ENCODE measurements at regions not wholly inside any gene's neighbourhood (a gene's known extent, or its start where the extent isn't known, plus 50 kb on each side); places are given as distances from the start of the nearest gene placed in this dataset.

DNA sequence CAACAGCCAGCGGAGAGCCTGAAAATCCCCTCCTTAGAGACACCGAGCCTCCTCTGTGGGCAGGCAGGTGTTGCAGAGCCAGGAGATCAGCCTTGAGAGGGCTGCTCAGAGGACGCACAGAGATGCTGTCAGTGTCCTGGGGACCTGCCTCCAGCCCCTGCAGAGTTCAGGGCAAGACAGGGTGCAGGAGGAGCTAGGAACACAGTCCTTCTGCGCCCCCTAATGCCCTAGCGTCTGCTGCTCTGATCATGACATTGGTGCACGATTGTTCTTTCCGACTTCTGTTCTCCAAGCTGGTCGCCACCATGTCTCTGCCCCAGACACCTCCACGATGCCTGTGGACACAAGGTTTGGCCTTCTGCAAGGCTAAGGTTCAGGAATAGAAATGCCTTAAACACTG, 613.7 kb upstream of the MKI67 start:
- DNase-seq (ENCODE audit: low spot score) = no peak

DNA sequence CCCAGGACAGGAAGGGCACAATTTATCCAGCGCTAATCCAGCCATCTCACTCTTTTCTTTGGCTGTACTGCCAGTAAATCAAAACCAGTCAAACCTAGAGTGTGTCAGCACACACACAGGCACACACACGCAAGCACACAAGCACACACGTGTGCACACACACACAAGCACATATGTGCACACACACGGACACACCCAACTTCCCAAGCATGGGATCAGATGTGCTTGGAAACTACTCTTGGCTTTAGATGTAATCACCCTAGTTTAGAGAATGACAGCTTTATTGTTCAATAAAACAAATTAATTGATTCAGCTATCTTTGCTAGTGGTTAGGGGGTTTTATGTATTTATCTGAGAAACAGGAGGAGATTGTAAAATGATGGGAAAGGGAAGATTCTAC, 615.0 kb upstream of the MKI67 start:
- in situ Hi-C loops (cut with MboI; ENCODE audit: low pct_unique_long_range_greater_than_20kb, low sequenced_read_pairs, unreplicated experiment) = no loop called here
- no peak for DNase-seq (ENCODE audit: low spot score)
- TF ChIP-seq, protein P1, sequence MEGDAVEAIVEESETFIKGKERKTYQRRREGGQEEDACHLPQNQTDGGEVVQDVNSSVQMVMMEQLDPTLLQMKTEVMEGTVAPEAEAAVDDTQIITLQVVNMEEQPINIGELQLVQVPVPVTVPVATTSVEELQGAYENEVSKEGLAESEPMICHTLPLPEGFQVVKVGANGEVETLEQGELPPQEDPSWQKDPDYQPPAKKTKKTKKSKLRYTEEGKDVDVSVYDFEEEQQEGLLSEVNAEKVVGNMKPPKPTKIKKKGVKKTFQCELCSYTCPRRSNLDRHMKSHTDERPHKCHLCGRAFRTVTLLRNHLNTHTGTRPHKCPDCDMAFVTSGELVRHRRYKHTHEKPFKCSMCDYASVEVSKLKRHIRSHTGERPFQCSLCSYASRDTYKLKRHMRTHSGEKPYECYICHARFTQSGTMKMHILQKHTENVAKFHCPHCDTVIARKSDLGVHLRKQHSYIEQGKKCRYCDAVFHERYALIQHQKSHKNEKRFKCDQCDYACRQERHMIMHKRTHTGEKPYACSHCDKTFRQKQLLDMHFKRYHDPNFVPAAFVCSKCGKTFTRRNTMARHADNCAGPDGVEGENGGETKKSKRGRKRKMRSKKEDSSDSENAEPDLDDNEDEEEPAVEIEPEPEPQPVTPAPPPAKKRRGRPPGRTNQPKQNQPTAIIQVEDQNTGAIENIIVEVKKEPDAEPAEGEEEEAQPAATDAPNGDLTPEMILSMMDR (IDR thresholded peaks at IDR 0.05; ENCODE audit: extremely low read depth, insufficient read depth, missing control alignments) = no peak

More for the DNA sequence above, 613.7 kb upstream of the MKI67 start:
- TF ChIP-seq, protein P1 (IDR thresholded peaks at IDR 0.05; ENCODE audit: extremely low read depth, insufficient read depth, missing control alignments) = no peak
- in situ Hi-C loops (cut with MboI; ENCODE audit: low pct_unique_long_range_greater_than_20kb, low sequenced_read_pairs, unreplicated experiment) = no loop called here

DNA sequence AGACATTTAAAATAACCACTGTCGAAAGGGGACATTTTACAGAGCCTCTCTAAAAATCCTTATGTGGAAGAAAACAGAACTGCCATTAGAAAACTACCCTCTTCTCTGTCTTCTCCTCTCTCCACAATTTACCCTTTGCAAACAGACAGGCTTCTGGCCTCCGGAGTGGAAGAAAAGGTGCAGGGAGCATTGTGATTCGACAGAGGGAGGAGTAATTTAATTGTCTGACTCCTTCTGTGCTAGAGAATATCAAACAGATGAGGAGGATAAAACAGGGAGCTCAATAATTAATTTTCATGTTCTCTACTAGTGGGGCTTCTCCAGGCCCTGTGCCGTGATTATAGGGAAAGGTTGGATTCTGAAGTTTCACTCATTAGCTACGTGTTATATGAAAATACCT, 615.5 kb upstream of the MKI67 start:
- TF ChIP-seq, protein P1 (IDR thresholded peaks at IDR 0.05; ENCODE audit: extremely low read depth, insufficient read depth, missing control alignments) = no peak
- in situ Hi-C loops (cut with MboI; ENCODE audit: low pct_unique_long_range_greater_than_20kb, low sequenced_read_pairs, unreplicated experiment) = no loop called here
- DNase-seq (ENCODE audit: low spot score) = no peak

DNA sequence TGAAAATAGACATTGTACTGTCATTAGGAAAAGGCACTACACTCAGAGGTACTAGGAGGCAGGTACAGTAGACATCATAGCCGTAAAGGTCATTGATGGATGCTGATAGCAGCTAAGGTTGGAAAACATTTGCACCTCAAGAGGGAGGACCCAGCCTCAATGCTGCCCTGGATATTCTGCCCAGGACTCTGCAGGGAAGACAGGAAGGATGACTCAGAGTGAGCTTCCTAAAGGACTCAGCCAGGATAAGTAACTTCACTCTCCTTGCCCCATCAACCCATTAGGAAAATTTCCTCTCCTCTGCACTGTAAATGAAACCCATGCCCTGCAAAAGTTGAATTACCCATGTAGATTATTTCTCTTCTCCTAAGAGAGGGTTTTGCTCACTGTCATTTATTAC, 617.9 kb upstream of the MKI67 start:
- no peak for DNase-seq (ENCODE audit: low spot score)
- in situ Hi-C loops (cut with MboI; ENCODE audit: low pct_unique_long_range_greater_than_20kb, low sequenced_read_pairs, unreplicated experiment) = no loop called here
- TF ChIP-seq, protein P1 (IDR thresholded peaks at IDR 0.05; ENCODE audit: extremely low read depth, insufficient read depth, missing control alignments) = no peak

DNA sequence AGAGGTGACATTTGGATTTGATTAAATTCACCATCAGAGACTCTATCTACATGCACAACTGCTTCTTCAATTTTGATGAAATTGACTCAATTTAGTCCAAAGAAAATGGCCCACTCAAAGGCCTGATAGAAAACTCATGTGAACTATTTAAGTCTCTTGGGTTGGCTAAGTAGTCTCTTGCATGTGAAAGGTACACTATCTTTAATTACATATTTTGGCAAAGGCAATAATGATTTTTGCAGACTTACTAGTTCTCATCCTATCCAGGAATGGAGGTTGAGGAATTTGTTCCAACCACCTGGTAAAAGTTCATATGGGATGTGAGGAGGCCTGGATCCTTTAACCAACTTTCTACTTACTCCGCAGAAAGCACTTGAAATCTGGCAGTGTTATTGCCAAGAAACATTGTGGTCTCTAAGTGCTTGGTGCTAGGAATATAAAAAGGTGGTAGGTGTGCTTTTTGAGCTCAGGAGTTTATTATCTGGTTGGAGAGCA, 618.6 kb upstream of the MKI67 start:
- DNase-seq (ENCODE audit: low spot score) = no peak
- TF ChIP-seq, protein P1 (IDR thresholded peaks at IDR 0.05; ENCODE audit: extremely low read depth, insufficient read depth, missing control alignments) = no peak
- in situ Hi-C loops (cut with MboI; ENCODE audit: low pct_unique_long_range_greater_than_20kb, low sequenced_read_pairs, unreplicated experiment) = no loop called here

DNA sequence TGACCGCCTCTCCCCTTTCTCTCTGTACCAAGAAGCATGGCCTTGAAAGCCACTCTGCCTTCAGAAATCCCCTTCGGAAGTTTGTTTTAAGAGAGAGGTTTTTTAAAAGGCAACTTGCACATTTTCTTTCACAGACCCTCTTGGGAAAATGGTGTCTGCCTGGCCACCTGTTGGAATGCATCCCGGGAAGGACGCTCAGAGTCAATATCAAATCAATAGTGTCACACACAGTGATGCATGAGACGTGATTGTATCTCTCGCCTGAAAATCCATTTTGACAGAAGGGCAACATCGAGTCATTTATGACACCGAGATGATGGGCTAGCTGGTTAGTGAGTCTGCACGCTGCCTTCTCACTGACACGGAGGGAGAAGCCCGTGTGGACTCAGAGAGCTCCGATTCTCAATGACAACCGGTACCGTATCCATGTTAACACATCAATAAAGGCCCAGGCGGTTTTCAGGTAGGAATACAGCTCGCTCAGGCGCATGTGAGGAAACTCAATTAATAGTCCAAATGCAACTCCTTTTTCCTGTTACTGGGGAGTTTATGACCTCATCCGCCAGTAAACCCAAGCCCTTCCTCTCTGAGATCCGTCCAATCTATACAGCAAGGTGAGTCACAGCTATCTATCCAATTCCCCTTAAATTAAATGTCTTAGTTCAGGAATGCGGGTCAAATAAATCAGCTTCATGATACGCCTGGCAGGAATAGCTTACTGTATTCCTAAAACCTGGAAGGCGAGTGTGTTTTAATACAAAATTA, 621.5 kb upstream of the MKI67 start:
- TF ChIP-seq, protein P1 (IDR thresholded peaks at IDR 0.05; ENCODE audit: extremely low read depth, insufficient read depth, missing control alignments) = no peak
- no peak for DNase-seq (ENCODE audit: low spot score)
- in situ Hi-C loops (cut with MboI; ENCODE audit: low pct_unique_long_range_greater_than_20kb, low sequenced_read_pairs, unreplicated experiment) = no loop called here
